ENCODE measurements at regions not wholly inside any gene's neighbourhood (a gene's known extent, or its start where the extent isn't known, plus 50 kb on each side); places are given as distances from the start of the nearest gene placed in this dataset.
A peak's percentile ranks its signal among the peaks of the same experiment; 100 is the strongest.

DNA sequence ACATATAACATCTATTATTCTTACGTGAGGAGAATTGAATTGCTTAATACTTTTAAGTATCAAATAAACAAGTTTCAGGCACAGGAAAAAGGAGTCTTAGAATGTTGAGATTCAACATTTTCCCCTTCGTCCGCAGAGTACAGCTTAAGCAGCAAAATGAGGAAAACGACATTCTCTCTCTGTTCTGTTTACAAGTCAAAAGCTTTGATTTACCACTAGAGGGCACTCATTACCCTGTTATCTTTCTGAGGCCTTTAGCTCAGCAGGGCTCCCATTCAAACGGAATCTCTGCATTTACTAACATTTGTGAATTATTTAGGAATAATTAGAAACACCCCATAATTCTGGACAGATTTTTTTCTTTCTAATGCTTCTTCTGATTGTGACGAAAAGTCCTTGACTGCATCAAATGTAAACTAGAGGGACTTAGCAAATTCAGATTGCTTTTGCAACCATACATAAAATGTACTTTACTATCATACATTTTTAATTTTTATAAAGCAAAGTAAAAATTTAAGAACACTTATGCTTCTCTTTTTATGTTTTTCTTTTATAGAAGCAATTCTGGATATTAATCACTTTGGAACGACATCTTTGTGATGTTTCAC lies 75.0 kb downstream of the JRKL start:
- Histone ChIP-seq H3K4me1 (no peaks in the 10 kb centered on the region), H3K27ac (no peak overlapping the region), H3K36me3 (no peaks in the 10 kb centered on the region), H3K4me3 (replicated peaks in 1 of 3) (no peak overlapping the region), H3K9me3 (no peaks in the 10 kb centered on the region), H3K27me3 (no peaks in the 10 kb centered on the region)
- no peak for TF ChIP-seq POLR2A (IDR thresholded peaks at IDR 0.05)
- TF ChIP-seq, protein P1, sequence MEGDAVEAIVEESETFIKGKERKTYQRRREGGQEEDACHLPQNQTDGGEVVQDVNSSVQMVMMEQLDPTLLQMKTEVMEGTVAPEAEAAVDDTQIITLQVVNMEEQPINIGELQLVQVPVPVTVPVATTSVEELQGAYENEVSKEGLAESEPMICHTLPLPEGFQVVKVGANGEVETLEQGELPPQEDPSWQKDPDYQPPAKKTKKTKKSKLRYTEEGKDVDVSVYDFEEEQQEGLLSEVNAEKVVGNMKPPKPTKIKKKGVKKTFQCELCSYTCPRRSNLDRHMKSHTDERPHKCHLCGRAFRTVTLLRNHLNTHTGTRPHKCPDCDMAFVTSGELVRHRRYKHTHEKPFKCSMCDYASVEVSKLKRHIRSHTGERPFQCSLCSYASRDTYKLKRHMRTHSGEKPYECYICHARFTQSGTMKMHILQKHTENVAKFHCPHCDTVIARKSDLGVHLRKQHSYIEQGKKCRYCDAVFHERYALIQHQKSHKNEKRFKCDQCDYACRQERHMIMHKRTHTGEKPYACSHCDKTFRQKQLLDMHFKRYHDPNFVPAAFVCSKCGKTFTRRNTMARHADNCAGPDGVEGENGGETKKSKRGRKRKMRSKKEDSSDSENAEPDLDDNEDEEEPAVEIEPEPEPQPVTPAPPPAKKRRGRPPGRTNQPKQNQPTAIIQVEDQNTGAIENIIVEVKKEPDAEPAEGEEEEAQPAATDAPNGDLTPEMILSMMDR (IDR thresholded peaks at IDR 0.05), result peak; percentile 13 to 70 (median 56)
- no peak for DNase-seq
- intact Hi-C loops (cut with DNase I), result no loop called here
- WGBS, 2 donors, result 11 to 14% methylated on average over 7 of the region's 7 CpGs

DNA sequence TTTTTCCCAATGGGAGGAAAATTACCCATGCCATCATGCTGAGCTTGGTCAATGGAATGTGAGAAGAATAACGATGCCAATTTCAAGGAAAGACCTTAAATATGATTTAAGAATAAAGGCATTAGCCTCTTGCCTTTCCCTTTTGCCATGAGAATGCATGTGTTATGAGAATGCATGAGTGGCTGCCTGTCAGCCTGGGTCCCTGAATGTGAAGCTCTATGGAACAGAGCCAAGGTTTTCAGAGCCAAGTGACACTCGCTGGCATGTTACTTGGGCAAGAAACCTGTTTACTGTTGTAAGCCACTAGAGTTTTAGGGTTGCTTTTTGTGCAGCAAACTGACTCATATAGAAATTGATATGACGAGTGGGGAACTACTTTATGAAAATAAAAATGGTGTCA lies 75.7 kb downstream of the JRKL start:
- 42 to 44% methylated on average over 3 of the region's 3 CpGs for WGBS, 2 donors

DNA sequence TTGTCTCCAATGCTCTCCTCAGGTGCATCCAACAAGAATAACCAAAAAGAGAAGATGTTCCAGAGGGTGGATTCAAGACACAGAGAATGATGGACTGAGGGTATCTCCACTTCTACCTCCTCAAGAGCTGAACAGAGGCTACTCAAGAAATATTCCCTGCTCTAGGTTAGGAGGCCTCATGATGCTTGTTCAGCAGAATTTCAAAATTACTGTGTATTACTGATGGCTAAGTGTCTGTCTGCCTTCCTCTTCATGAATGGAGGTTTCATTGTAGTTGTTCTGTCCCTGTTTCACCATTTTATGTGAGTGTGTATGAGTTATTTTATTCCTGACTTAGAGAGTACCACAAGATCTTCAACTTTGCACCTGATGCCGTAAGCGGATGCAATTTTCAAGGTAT lies 76.8 kb downstream of the JRKL start:
- Histone ChIP-seq H3K9me3 (no peaks in the 10 kb centered on the region), H3K4me1 (no peaks in the 10 kb centered on the region), H3K36me3 (no peaks in the 10 kb centered on the region), H3K27me3 (no peaks in the 10 kb centered on the region), H3K27ac (no peak overlapping the region), H3K4me3 (replicated peaks in 1 of 3) (no peak overlapping the region)
- TF ChIP-seq, protein P1 (IDR thresholded peaks at IDR 0.05), result no peak
- no peak for TF ChIP-seq POLR2A (IDR thresholded peaks at IDR 0.05)
- WGBS, 2 donors, result 97 to 98% methylated on average over 2 of the region's 2 CpGs
- intact Hi-C loops (cut with DNase I), result no loop called here
- DNase-seq, result no peak

More for the DNA sequence above, 75.7 kb downstream of the JRKL start:
- intact Hi-C loops (cut with DNase I), result no loop called here
- H3K4me3 ChIP-seq (replicated peaks in 1 of 3), result no peak overlapping the region
- no peaks in the 10 kb centered on the region for H3K27me3 ChIP-seq
- no peak overlapping the region for H3K27ac ChIP-seq
- H3K36me3 ChIP-seq, result no peaks in the 10 kb centered on the region
- H3K9me3 ChIP-seq, result no peaks in the 10 kb centered on the region
- H3K4me1 ChIP-seq, result no peaks in the 10 kb centered on the region
- TF ChIP-seq, protein P1 (IDR thresholded peaks at IDR 0.05), result no peak
- no peak for TF ChIP-seq POLR2A (IDR thresholded peaks at IDR 0.05)
- DNase-seq, result peak; percentile 10 to 20

DNA sequence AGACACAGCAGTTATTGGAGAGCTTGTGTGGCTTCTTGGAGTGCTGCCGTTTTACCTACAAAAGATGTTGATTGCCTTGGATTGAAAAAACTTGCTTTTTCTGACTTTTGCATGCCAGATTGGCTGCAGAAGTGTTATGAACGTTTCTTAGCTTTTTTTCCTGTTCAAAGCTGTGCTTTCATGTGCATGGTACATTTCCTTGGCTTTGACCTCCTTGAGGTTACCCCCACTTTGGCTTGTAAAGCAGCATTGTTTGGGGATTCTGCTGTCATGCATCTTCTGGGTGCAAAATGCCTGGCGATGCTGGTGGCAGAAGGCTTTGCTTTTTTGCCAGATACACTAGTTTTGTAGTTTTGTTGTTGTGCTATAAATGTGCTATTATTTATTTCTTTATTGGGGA lies 80.0 kb downstream of the JRKL start:
- Histone ChIP-seq H3K27me3 (no peaks in the 10 kb centered on the region), H3K4me1 (no peaks in the 10 kb centered on the region), H3K4me3 (replicated peaks in 1 of 3) (no peak overlapping the region), H3K9me3 (no peaks in the 10 kb centered on the region), H3K27ac (no peak overlapping the region), H3K36me3 (no peaks in the 10 kb centered on the region)
- no peak for DNase-seq
- TF ChIP-seq, protein P1 (IDR thresholded peaks at IDR 0.05), result no peak
- TF ChIP-seq POLR2A (IDR thresholded peaks at IDR 0.05), result no peak
- WGBS, 2 donors, result 46 to 50% methylated on average over 3 of the region's 3 CpGs
- intact Hi-C loops (cut with DNase I), result no loop called here

DNA sequence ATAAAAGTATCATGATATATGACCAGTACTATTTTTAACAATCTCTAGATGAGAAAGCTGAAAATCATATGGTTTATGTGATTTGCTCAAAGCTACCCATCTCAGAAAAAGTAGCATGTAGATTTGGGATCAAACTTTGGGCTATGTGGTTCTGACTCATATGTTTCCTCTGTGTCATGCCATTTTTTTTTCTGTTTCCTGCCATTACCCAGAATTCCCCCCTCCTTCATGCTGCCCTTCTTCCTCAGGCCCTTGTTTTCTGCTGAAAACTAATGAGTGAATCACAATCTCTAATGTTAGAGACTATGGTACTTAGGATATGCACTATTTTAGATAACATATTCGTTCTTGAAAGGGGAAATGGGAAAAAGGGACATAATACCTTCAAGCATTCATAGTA lies 80.7 kb downstream of the JRKL start:
- WGBS, 2 donors, result 74 to 88% methylated on average over 1 of the region's 1 CpG

More for the DNA sequence above, 80.7 kb downstream of the JRKL start:
- TF ChIP-seq, protein P1 (IDR thresholded peaks at IDR 0.05), result no peak
- no peak for TF ChIP-seq POLR2A (IDR thresholded peaks at IDR 0.05)
- no peak overlapping the region for H3K27ac ChIP-seq
- no peak for DNase-seq
- no peaks in the 10 kb centered on the region for H3K27me3 ChIP-seq
- H3K4me3 ChIP-seq (replicated peaks in 1 of 3), result no peak overlapping the region
- intact Hi-C loops (cut with DNase I), result no loop called here
- no peaks in the 10 kb centered on the region for H3K9me3 ChIP-seq
- H3K4me1 ChIP-seq, result no peaks in the 10 kb centered on the region
- H3K36me3 ChIP-seq, result no peaks in the 10 kb centered on the region
